ENCODE measurements at regions not wholly inside any gene's neighbourhood (a gene's known extent, or its start where the extent isn't known, plus 50 kb on each side); places are given as distances from the start of the nearest gene placed in this dataset.
"Not testable (repeated sequence)": the region's sequence is repeated elsewhere in the genome, so short reads cannot be mapped to it uniquely, and the experiment has no call there.

- no peak for DNase-seq (ENCODE audit: low read depth, low spot score)
- POLR2A ChIA-PET: interaction anchor here (1.7 kb wide), 1 partner anchor 10 kb away, joined by 5 read pairs; no protein-coding TSS in a partner anchor
- CTCF ChIA-PET: no interaction called here
- H3K4me3 ChIP-seq (ENCODE audit: low read depth, low read length): no peak overlapping the region
- TF ChIP-seq CTCF (IDR thresholded peaks at IDR 0.05; ENCODE audit: insufficient read depth, low read length, missing control alignments): no peak
Measured at GRCh38 chr12:116444590-116444943, 114.6 kb upstream of the MAP1LC3B2 start.

GRCh38 chr12:116448165-116448739, 110.9 kb upstream of the MAP1LC3B2 start:
- POLR2A ChIA-PET: no interaction called here

GRCh38 chr12:116450406-116450910, 108.7 kb upstream of the MAP1LC3B2 start:
- ChIA-PET CTCF (interaction anchor here (0.6 to 1.6 kb wide), 2 partner anchors 15 to 201 kb away, joined by 3 to 4 read pairs; no protein-coding TSS in a partner anchor), POLR2A (no interaction called here)
- H3K4me3 ChIP-seq (ENCODE audit: low read depth, low read length): no peak overlapping the region
- no peak for TF ChIP-seq CTCF (IDR thresholded peaks at IDR 0.05; ENCODE audit: insufficient read depth, low read length, missing control alignments)
- DNase-seq (ENCODE audit: low read depth, low spot score): no peak

More at GRCh38 chr12:116448165-116448739, 110.9 kb upstream of the MAP1LC3B2 start:
- CTCF ChIA-PET: no interaction called here
- TF ChIP-seq CTCF (IDR thresholded peaks at IDR 0.05; ENCODE audit: insufficient read depth, low read length, missing control alignments): no peak
- H3K4me3 ChIP-seq (ENCODE audit: low read depth, low read length): no peak overlapping the region
- no peak for DNase-seq (ENCODE audit: low read depth, low spot score)

GRCh38 chr12:116452975-116453374, 106.2 kb upstream of the MAP1LC3B2 start:
- CTCF ChIA-PET; H3K4me3 ChIP-seq (ENCODE audit: low read depth, low read length); POLR2A ChIA-PET; DNase-seq (ENCODE audit: low read depth, low spot score): not testable (repeated sequence)

GRCh38 chr12:116453631-116454030, 105.5 kb upstream of the MAP1LC3B2 start:
- no peak for DNase-seq (ENCODE audit: low read depth, low spot score)
- H3K4me3 ChIP-seq (ENCODE audit: low read depth, low read length): no peak overlapping the region
- CTCF ChIA-PET: no interaction called here
- no peak for TF ChIP-seq CTCF (IDR thresholded peaks at IDR 0.05; ENCODE audit: insufficient read depth, low read length, missing control alignments)
- POLR2A ChIA-PET: no interaction called here

- POLR2A ChIA-PET: no interaction called here
- TF ChIP-seq CTCF (IDR thresholded peaks at IDR 0.05; ENCODE audit: insufficient read depth, low read length, missing control alignments): no peak
- H3K4me3 ChIP-seq (ENCODE audit: low read depth, low read length): no peak overlapping the region
- CTCF ChIA-PET: no interaction called here
- no peak for DNase-seq (ENCODE audit: low read depth, low spot score)
Measured at GRCh38 chr12:116454076-116454475, 105.1 kb upstream of the MAP1LC3B2 start.

- no peak for TF ChIP-seq CTCF (IDR thresholded peaks at IDR 0.05; ENCODE audit: insufficient read depth, low read length, missing control alignments)
- peak overlapping the region; percentile 3; the same call in 1 of the 2 replicates for H3K4me3 ChIP-seq (ENCODE audit: low read depth, low read length)
- ChIA-PET POLR2A (interaction anchor here (0.7 to 2.1 kb wide), 4 partner anchors 10 to 73 kb away, joined by 4 to 10 read pairs (median 4); no protein-coding TSS in a partner anchor), CTCF (interaction anchor here (1.1 to 1.2 kb wide), 2 partner anchors 11 to 178 kb away, joined by 3 read pairs; no protein-coding TSS in a partner anchor)
- peak; percentile 90 for DNase-seq (ENCODE audit: low read depth, low spot score)
Measured at GRCh38 chr12:116454950-116455447, 104.2 kb upstream of the MAP1LC3B2 start.

All from AG04449 (cell line).